Ishikawa (cell line): ENCODE measurements at regions not wholly inside any gene's neighbourhood (a gene's known extent, or its start where the extent isn't known, plus 50 kb on each side); places are given as distances from the start of the nearest gene placed in this dataset.

Experiments used
- CEBPB ChIP-seq: IDR thresholded peaks from 2 replicates; pipeline ENCODE4 v1.6.1; 2012
- CREB1 ChIP-seq: IDR thresholded peaks from 2 replicates; pipeline ENCODE4 v1.6.1; 2012; ENCODE audit warnings: low read depth
- EGR1 ChIP-seq: IDR thresholded peaks from 2 replicates; pipeline ENCODE4 v1.6.1; 2012
- EP300 ChIP-seq: IDR thresholded peaks from 2 replicates; pipeline ENCODE4 v1.6.1; 2012; ENCODE audit warnings: borderline replicate concordance
- FOXM1 ChIP-seq: IDR thresholded peaks from 2 replicates; pipeline ENCODE4 v1.6.1; 2012; ENCODE audit warnings: low read depth, borderline replicate concordance
- NFIC ChIP-seq: IDR thresholded peaks from 2 replicates; pipeline ENCODE4 v1.6.1; 2012
- RAD21 ChIP-seq: IDR thresholded peaks from 2 replicates; pipeline ENCODE4 v1.6.1; 2012; ENCODE audit warnings: low read depth
- TAF1 ChIP-seq: IDR thresholded peaks from 2 replicates; pipeline ENCODE4 v1.6.1; 2012; ENCODE audit warnings: low read depth, mild to moderate bottlenecking
- TCF12 ChIP-seq: IDR thresholded peaks from 2 replicates; pipeline ENCODE4 v1.6.1; 2012; ENCODE audit warnings: low read depth
- TEAD4 ChIP-seq: IDR thresholded peaks from 2 replicates; pipeline ENCODE4 v1.6.1; 2012
- YY1 ChIP-seq: IDR thresholded peaks from 2 replicates; pipeline ENCODE4 v1.6.1; 2012; ENCODE audit warnings: low read depth
- ZBTB7A ChIP-seq: IDR thresholded peaks from 2 replicates; pipeline ENCODE4 v1.6.1; 2012; ENCODE audit warnings: low read depth
- TF ChIP-seq, protein P1 (sequence below): IDR thresholded peaks from 2 replicates; pipeline ENCODE4 v1.6.1; 2012
- TF ChIP-seq, protein P2 (sequence below): IDR thresholded peaks from 2 replicates; pipeline ENCODE4 v1.6.1; 2012; ENCODE audit warnings: low read depth, mild to moderate bottlenecking
- TF ChIP-seq, protein P3 (sequence below): IDR thresholded peaks from 2 replicates; pipeline ENCODE4 v1.6.1; 2012

DNA sequence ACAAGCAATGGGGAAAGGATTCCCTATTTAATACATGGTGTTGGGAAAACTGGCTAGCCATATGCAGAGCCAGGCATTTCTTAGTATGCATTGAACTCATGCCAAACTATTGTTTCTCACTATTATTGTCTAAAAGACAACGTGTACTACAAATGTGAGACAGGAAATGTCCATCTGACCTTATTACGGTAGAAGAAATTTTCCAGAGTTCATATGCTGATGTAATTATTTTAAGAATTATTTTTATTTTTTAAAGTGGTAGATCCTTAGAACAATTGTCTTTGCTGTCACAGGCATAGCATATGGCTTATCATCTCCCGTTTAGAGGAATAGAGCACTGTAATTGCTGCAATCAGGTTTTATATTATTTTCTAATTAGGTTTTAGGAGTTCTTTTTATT lies 75.2 kb upstream of the S1PR1 start:
- TF ChIP-seq EP300 (no peak), ZBTB7A (no peak)

DNA sequence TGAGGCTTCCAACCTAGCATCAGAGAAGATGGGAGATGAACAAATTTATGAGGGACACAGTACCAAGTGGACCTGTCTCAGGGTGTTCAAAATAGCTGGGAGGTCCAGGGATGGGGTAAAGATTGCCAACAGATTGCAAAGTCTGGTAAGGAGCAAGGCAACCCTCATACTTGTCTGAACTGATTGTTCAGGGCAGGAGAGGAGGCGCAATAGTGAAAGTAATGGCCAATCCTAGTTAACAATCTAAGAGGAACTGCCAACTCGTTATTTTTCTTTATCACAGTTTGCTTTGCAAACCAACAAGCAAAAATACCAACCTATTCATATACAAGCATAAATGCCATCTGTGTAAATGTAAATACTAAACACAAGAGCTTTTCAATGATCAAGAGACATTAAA lies 78.4 kb upstream of the S1PR1 start:
- TF ChIP-seq ZBTB7A (no peak), FOXM1 (no peak), TEAD4 (no peak), EGR1 (no peak), NFIC (no peak), TAF1 (no peak), YY1 (no peak), EP300 (no peak), RAD21 (no peak), CREB1 (no peak), TCF12 (no peak), CEBPB (no peak)
- TF ChIP-seq, protein P1, sequence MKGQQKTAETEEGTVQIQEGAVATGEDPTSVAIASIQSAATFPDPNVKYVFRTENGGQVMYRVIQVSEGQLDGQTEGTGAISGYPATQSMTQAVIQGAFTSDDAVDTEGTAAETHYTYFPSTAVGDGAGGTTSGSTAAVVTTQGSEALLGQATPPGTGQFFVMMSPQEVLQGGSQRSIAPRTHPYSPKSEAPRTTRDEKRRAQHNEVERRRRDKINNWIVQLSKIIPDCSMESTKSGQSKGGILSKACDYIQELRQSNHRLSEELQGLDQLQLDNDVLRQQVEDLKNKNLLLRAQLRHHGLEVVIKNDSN, result no peak
- TF ChIP-seq, protein P2, sequence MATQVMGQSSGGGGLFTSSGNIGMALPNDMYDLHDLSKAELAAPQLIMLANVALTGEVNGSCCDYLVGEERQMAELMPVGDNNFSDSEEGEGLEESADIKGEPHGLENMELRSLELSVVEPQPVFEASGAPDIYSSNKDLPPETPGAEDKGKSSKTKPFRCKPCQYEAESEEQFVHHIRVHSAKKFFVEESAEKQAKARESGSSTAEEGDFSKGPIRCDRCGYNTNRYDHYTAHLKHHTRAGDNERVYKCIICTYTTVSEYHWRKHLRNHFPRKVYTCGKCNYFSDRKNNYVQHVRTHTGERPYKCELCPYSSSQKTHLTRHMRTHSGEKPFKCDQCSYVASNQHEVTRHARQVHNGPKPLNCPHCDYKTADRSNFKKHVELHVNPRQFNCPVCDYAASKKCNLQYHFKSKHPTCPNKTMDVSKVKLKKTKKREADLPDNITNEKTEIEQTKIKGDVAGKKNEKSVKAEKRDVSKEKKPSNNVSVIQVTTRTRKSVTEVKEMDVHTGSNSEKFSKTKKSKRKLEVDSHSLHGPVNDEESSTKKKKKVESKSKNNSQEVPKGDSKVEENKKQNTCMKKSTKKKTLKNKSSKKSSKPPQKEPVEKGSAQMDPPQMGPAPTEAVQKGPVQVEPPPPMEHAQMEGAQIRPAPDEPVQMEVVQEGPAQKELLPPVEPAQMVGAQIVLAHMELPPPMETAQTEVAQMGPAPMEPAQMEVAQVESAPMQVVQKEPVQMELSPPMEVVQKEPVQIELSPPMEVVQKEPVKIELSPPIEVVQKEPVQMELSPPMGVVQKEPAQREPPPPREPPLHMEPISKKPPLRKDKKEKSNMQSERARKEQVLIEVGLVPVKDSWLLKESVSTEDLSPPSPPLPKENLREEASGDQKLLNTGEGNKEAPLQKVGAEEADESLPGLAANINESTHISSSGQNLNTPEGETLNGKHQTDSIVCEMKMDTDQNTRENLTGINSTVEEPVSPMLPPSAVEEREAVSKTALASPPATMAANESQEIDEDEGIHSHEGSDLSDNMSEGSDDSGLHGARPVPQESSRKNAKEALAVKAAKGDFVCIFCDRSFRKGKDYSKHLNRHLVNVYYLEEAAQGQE, result no peak
- TF ChIP-seq, protein P3, sequence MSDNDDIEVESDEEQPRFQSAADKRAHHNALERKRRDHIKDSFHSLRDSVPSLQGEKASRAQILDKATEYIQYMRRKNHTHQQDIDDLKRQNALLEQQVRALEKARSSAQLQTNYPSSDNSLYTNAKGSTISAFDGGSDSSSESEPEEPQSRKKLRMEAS, result no peak

DNA sequence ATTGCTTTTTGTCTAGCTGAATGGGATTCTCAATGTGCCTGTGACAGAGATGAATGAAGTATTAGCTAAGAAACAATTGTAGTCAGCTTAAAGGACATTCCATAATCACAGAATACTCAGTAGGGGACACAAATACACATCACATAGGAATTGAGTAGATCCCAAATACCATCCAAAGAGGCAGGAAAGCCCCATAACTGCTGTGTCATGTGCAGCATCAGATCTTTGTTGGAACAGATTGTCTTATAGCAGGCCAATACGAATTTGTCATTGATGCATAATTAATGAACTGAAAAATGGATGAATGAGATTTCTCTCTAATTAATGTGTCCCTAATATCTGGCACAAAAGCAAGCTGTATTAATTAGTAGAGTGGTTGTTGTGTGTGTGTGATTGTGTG lies 82.3 kb upstream of the S1PR1 start:
- TF ChIP-seq, protein P1, result no peak
- TF ChIP-seq TCF12 (no peak), EP300 (no peak), YY1 (no peak), ZBTB7A (no peak), FOXM1 (no peak), CEBPB (no peak), EGR1 (no peak), TAF1 (no peak), CREB1 (no peak), TEAD4 (no peak), NFIC (no peak), RAD21 (no peak)
- TF ChIP-seq, protein P2, result no peak
- TF ChIP-seq, protein P3, result no peak

DNA sequence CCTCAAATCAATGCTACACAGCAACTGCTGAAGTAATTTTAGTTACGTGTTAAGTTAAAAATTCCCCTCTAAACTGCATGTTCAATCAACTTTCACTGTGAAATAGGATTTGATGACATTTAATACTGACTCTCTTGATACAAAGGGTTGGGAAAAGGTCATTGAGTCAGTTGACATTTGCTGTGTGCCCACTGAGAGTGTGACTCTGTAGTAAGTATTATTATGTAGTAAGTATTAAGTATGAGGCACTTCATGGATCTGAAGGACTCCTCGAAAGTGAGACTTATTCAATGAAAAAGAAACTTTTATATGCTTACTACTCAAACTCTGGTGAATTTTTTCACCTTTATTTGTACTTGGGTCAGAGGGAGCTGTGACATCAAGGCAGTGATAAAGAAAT lies 83.1 kb upstream of the S1PR1 start:
- no peak for TF ChIP-seq YY1
- no peak for TF ChIP-seq CREB1
- TF ChIP-seq, protein P3, result no peak
- no peak for TF ChIP-seq NFIC
- no peak for TF ChIP-seq ZBTB7A
- TF ChIP-seq EP300, result no peak
- no peak for TF ChIP-seq TAF1
- TF ChIP-seq, protein P1, result no peak
- TF ChIP-seq EGR1, result no peak
- no peak for TF ChIP-seq FOXM1
- TF ChIP-seq TCF12, result no peak
- TF ChIP-seq, protein P2, result no peak
